ENCODE measurements at regions not wholly inside any gene's neighbourhood (a gene's known extent, or its start where the extent isn't known, plus 50 kb on each side); places are given as distances from the start of the nearest gene placed in this dataset.

GRCh38 chr4:133594390-133595207 lies 445.5 kb downstream of the PCDH10 start:
- no peak for TF ChIP-seq CTCF (IDR thresholded peaks at IDR 0.05)
- TF ChIP-seq POLR2AphosphoS5 (IDR thresholded peaks at IDR 0.05; ENCODE audit: low read depth, low read length), result no peak
- no peak for TF ChIP-seq TCF7L2 (IDR thresholded peaks at IDR 0.05; ENCODE audit: low read depth, low read length)
- TF ChIP-seq REST (IDR thresholded peaks at IDR 0.05; ENCODE audit: insufficient read depth in 1 of 2, low read depth in 2 of 2, low read length in 1 of 2), result no peak

Measured in Panc1 (cell line).